Uterus (tissue), 3 donors: ENCODE measurements at regions not wholly inside any gene's neighbourhood (a gene's known extent, or its start where the extent isn't known, plus 50 kb on each side); places are given as distances from the start of the nearest gene placed in this dataset.

Experiments
- DNase-seq, 2 donors: peaks; one replicate each; pipeline ENCODE4 v3.0.0-alpha.2; 2019 to 2020
- H3K27ac ChIP-seq, 2 donors: fragments of 200-600 bp; sonication (generic); 1 replicate in 1 of 2; 2 replicates in 1 of 2; pipeline ENCODE4 v1.5.1; 2016 to 2018
- H3K27me3 ChIP-seq, 2 donors: fragments of 200-600 bp; sonication (generic); one replicate each; pipeline ENCODE4 v1.5.1; 2018 to 2019; ENCODE audit warnings: control low read depth in 1 of 2
- H3K36me3 ChIP-seq, 2 donors: fragments of 200-600 bp; sonication (generic); one replicate each; pipeline ENCODE4 v1.5.1; 2019; ENCODE audit warnings: control low read depth in 1 of 2
- H3K4me1 ChIP-seq, 2 donors: fragments of 200-600 bp; sonication (generic); one replicate each; pipeline ENCODE4 v1.5.1; 2018 to 2019; ENCODE audit warnings: control low read depth in 1 of 2
- H3K4me3 ChIP-seq, 2 donors: fragments of 200-600 bp; sonication (generic); 1 replicate in 1 of 2; 2 replicates in 1 of 2; pipeline ENCODE4 v1.5.1; 2018 to 2019; ENCODE audit warnings: mild to moderate bottlenecking in 1 of 2
- H3K9me3 ChIP-seq, 2 donors: fragments of 200-600 bp; sonication (generic); one replicate each; pipeline ENCODE4 v1.5.1; 2019; ENCODE audit warnings: control low read depth in 1 of 2
- POLR2A ChIP-seq, 2 donors: fragments of 450-650 bp; IDR thresholded peaks; one replicate each; pipeline ENCODE4 v1.6.1; 2016; ENCODE audit warnings: antibody characterized with exemption in 2 of 2, mild to moderate bottlenecking in 1 of 2, moderate library complexity in 1 of 2
- intact Hi-C: fragments of 100-400 bp; cut with DNase I; formaldehyde crosslinking; loops from one replicate; pipeline ENCODE4 v1.15.1; 2023; ENCODE audit warnings: low total_unique reads
- TF ChIP-seq, protein P1 (sequence below), 4 experiments: fragments of 200-600 bp in 2 of 4; fragments of 450-650 bp in 2 of 4; sonication (generic) in 2 of 4; IDR thresholded peaks; one replicate each; pipeline ENCODE4 v1.5.1; 2016 to 2019; ENCODE audit warnings: antibody characterized with exemption in 4 of 4, mild to moderate bottlenecking in 2 of 4, moderate library complexity in 1 of 4
- donor health status: DM: yes; HTN: yes; CAD: no.

DNA sequence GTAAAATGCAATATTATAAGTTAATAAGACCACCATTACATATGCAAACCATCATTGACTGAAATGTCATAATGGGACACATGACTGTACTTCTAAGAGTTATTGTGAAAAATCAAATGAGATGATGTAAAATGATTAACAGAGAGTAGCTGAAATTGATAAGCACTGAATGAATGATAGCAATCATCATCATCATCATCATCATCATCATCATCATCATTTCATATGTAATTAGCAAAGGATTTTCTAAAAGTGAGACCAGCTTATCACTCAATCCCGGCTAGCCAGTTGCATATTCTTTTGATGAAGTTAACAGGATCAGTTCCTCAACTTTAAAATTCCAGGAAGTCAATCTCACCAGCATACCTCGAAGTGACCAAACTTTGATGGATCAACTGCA, 650.3 kb upstream of the KLF4 start:
- Histone ChIP-seq H3K36me3 (no peaks in the 10 kb centered on the region), H3K27me3 (no peaks in the 10 kb centered on the region), H3K4me1 (no peaks in the 10 kb centered on the region), H3K9me3 (no peaks in the 10 kb centered on the region), H3K27ac (no peak overlapping the region), H3K4me3 (no peak overlapping the region)
- DNase-seq, result no peak
- no peak for TF ChIP-seq POLR2A (IDR thresholded peaks at IDR 0.05)
- TF ChIP-seq, protein P1, sequence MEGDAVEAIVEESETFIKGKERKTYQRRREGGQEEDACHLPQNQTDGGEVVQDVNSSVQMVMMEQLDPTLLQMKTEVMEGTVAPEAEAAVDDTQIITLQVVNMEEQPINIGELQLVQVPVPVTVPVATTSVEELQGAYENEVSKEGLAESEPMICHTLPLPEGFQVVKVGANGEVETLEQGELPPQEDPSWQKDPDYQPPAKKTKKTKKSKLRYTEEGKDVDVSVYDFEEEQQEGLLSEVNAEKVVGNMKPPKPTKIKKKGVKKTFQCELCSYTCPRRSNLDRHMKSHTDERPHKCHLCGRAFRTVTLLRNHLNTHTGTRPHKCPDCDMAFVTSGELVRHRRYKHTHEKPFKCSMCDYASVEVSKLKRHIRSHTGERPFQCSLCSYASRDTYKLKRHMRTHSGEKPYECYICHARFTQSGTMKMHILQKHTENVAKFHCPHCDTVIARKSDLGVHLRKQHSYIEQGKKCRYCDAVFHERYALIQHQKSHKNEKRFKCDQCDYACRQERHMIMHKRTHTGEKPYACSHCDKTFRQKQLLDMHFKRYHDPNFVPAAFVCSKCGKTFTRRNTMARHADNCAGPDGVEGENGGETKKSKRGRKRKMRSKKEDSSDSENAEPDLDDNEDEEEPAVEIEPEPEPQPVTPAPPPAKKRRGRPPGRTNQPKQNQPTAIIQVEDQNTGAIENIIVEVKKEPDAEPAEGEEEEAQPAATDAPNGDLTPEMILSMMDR (IDR thresholded peaks at IDR 0.05), result no peak
- intact Hi-C loops, result no loop called here

DNA sequence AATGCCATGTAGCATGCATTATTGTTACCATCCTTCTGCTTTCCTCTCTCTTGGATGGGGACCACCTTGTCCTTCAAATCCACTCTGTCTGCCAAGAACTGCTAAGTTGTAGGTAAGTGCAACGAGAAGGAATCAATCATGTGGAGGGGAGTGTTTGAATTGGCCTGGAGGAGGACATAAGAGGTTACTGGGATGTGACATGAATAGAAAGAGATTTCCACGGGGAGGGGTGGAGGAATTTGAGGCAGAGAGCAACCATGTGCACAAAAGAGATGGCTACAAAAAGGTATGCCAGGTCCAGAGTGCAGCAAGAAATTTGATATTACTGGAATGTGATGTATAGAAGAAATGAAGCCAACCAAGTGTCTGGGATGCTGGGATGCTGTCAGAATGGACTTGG, 648.9 kb upstream of the KLF4 start:
- Histone ChIP-seq H3K4me1 (no peaks in the 10 kb centered on the region), H3K27ac (no peak overlapping the region), H3K27me3 (no peaks in the 10 kb centered on the region), H3K36me3 (no peaks in the 10 kb centered on the region), H3K4me3 (no peak overlapping the region), H3K9me3 (no peaks in the 10 kb centered on the region)
- intact Hi-C loops, result no loop called here
- TF ChIP-seq, protein P1 (IDR thresholded peaks at IDR 0.05), result no peak
- no peak for TF ChIP-seq POLR2A (IDR thresholded peaks at IDR 0.05)
- no peak for DNase-seq

DNA sequence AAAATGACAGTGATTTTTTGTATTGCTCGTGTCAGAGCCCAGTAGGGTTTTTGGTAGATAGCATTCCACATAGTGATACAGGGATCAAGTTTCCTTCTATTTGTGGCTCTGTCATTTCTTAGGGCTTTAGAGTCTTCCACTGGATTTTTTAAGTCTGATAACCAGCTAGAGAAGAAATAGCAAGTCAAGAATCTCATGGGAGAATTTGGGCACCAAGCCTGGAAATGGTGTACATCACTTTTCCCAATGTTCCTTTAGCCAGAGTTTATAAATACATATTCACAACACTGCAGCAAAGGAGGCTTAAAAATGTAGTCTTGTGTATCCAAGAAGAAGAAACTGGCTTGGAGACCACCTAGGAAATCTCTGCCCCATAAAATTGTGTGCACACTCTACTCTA, 647.1 kb upstream of the KLF4 start:
- intact Hi-C loops, result no loop called here
- DNase-seq, result no peak
- H3K4me3 ChIP-seq, result no peak overlapping the region
- no peaks in the 10 kb centered on the region for H3K4me1 ChIP-seq
- TF ChIP-seq, protein P1 (IDR thresholded peaks at IDR 0.05), result no peak
- no peak for TF ChIP-seq POLR2A (IDR thresholded peaks at IDR 0.05)
- no peaks in the 10 kb centered on the region for H3K36me3 ChIP-seq
- H3K9me3 ChIP-seq, result no peaks in the 10 kb centered on the region
- no peaks in the 10 kb centered on the region for H3K27me3 ChIP-seq
- H3K27ac ChIP-seq, result no peak overlapping the region

DNA sequence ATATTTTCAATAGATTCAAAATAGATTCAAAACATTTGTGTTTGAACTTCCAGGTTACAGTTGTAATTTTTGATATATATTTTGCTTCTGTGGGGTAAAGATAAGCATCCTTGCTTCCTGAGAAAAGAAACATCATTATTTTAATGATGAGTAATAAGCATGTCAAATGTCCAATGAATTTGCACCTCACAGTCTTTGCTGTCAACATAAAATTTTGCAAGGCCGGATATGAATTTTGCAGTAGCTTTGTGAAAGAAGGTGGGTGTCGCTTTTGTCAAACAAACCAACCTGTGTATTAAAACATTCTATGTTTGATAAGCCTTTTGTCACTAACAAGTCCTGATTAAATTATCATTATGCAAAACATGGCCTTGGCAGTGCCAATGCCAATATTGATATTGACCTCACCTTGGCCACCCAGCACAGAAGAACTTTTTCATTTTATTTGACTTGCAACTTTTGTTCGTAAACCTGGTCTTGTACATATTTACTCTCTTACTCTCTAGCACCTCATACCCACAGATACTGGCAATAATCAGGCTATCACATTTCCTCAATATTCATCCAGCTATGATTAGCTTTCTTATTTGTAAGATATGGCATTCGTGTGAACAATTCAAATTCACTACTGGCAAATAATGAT, 645.0 kb upstream of the KLF4 start:
- no peaks in the 10 kb centered on the region for H3K4me1 ChIP-seq
- H3K27ac ChIP-seq, result no peak overlapping the region
- TF ChIP-seq, protein P1 (IDR thresholded peaks at IDR 0.05), result no peak
- no peak for TF ChIP-seq POLR2A (IDR thresholded peaks at IDR 0.05)
- no peak overlapping the region for H3K4me3 ChIP-seq
- DNase-seq, result no peak
- H3K9me3 ChIP-seq, result no peaks in the 10 kb centered on the region
- intact Hi-C loops, result no loop called here
- H3K36me3 ChIP-seq, result no peaks in the 10 kb centered on the region
- no peaks in the 10 kb centered on the region for H3K27me3 ChIP-seq

DNA sequence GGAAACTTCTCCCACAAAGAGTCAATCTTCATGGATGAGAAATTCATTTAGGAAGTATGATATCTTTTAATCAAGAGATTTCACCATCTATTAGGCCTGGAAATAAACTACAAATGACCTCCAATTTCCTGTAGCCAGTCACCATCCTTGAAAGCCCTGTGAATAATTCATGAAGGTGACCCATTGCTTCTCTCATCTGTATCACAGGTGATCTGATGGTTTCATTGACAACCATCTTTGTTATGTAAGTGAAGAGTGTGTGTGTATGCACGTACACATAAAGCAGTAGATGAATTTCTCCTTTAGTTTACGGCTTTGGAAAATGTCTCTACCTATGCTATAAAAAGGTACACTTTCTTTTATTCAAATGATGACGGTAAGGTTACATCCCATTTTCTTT, 644.1 kb upstream of the KLF4 start:
- no peak overlapping the region for H3K4me3 ChIP-seq
- H3K27me3 ChIP-seq, result no peaks in the 10 kb centered on the region
- no peaks in the 10 kb centered on the region for H3K36me3 ChIP-seq
- DNase-seq, result no peak
- H3K27ac ChIP-seq, result no peak overlapping the region
- no peak for TF ChIP-seq POLR2A (IDR thresholded peaks at IDR 0.05)
- TF ChIP-seq, protein P1 (IDR thresholded peaks at IDR 0.05), result no peak
- intact Hi-C loops, result no loop called here
- no peaks in the 10 kb centered on the region for H3K9me3 ChIP-seq
- no peaks in the 10 kb centered on the region for H3K4me1 ChIP-seq
